GM18502 (cell line): ENCODE measurements at regions not wholly inside any gene's neighbourhood (a gene's known extent, or its start where the extent isn't known, plus 50 kb on each side); places are given as distances from the start of the nearest gene placed in this dataset.
"Not testable (repeated sequence)": the region's sequence is repeated elsewhere in the genome, so short reads cannot be mapped to it uniquely, and the experiment has no call there.

Experiments
- ATAC-seq: cut with Tn5 transposase; IDR thresholded peaks from one replicate; pipeline ENCODE4 v1.9.1; 2021; ENCODE audit warnings: mild to moderate bottlenecking; ENCODE audit not compliant: unreplicated experiment, poor library complexity

- no peak for ATAC-seq
These were observed 232.0 kb upstream of the STT3B start for GRCh38 chr3:31300456-31301443.

- ATAC-seq, result no peak
These were observed 230.4 kb upstream of the STT3B start for GRCh38 chr3:31302343-31302742.

DNA sequence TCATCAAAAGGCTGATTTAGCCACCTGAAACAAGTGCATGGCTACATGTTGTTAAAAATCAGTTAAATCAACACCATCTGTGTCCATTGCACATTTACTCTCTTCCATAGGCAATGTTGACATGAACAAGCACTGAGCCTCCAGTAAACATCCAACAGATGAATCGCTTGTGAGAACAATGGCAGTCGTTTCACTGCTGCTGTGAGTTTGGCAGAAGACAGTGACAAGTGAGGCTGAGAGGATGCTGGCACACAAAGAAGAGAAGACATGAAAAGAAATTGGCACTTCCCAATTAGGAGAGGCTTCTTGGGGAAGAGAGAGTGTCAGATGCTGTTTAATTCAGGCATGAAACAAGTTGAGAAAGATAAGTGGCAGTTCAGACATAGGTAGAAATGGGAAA lies 227.4 kb upstream of the STT3B start:
- no peak for ATAC-seq

DNA sequence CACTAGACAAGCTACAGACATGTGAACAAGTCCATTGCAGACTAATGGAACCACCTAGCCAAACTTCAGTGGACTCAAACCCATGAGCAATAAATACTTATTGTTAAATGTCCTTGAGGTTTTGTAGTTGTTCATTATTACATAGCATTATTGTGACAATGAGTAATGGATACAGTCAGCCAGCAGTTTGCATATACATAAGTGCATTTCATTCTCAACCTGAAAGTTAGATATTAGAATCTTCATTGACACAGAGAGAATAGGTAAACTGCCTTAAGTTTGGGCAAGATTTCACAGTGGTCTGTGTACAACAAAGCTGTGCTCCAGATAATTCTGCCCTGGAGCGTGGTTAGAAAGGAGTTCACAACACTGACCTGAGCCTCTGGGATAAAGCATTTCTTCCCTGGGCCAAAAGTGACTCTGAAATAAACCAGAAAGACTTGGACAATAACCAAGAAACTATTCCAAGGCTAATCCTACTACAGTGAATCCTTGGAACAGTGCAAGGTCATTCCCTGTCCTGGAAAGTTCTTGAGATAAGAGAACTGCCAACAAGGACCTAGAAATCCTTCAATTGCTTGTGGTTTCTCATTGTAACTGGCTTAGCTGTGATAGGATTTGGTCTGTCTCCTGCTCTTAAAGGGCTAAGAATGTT lies 225.5 kb upstream of the STT3B start:
- ATAC-seq, result no peak

DNA sequence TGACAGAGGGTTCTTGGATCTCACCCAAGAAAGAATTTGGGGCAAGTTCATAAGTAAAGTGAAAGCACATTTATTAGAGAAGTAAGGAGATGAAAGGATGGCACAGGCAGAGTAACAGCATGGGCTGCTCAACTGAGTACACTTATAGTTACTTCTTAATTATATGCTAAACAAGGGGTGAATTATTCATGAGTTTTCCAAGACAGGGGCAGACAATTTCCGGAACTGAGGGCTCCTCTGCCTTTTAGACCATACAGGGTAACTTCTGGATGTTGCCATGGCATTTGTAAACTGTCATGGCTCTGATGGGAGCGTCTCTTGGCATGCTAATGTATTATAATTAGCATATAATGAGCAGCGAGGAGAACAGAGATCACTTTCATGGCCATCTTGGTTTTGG lies 221.2 kb upstream of the STT3B start:
- ATAC-seq, result no peak

DNA sequence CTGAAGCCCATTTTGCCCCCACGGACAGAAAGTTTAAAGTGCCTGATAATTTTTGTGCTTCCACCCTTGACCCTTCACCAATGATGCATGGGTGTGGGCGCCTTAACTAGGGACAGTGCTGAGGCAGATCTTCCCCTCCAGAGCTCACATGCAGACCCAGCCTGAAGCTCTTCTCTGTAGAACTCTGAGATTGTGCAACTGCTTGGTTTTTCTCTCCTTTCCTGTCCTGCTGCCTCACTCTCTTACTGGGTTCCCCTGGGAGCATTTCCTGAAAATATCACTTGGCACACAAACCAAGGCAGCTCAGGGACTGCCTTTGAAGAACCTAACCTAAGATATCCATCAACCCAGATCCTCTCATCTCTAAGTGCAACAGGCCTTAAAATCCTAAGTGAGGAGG lies 220.3 kb upstream of the STT3B start:
- ATAC-seq, result no peak

DNA sequence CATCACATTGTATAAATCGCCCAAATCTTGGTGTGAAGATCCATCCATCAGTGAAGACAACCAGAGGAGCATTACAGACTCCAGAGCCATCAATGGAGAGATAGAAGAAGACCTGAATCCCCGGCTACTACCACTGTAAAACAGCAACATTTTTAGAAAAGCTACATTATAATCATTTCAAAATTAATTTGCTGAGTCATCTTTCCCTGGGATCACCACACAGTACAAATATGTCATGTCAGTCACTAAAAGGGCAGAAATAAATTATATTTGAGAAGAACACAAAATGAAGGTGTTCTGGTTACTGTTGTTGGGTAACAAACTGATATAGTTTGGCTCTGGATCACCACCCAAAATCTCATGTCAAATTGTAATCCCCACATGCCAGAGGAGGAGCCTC lies 218.5 kb upstream of the STT3B start:
- ATAC-seq, result no peak

DNA sequence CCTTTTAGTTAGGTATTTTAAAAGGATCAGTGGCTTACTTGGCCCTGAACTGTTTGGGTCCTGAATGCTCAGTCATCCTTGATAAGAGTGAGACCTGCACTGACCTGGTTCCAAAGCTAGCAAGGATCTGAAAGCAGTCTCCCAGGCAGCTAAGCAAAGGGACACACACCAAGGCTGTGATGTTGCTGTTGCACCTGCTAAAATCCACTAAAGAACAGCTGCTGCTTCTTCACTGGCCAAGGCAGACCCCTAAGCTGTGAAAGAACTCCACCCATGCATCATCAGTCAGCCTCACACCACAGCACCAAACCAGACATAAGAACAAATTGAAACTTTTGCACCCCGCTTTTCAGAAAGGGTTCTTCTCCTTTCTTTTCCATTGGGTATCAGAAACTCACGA lies 213.4 kb upstream of the STT3B start:
- no peak for ATAC-seq

- ATAC-seq, result no peak
These were observed 211.1 kb upstream of the STT3B start for GRCh38 chr3:31321620-31322019.

- no peak for ATAC-seq
These were observed 210.3 kb upstream of the STT3B start for GRCh38 chr3:31322460-31322859.

- ATAC-seq, result not testable (repeated sequence)
These were observed 204.8 kb upstream of the STT3B start for GRCh38 chr3:31327826-31328357.

GRCh38 chr3:31331278-31331677 lies 201.4 kb upstream of the STT3B start:
- ATAC-seq, result no peak

GRCh38 chr3:31341130-31341529 lies 191.6 kb upstream of the STT3B start:
- ATAC-seq, result no peak

- no peak for ATAC-seq
These were observed 189.7 kb upstream of the STT3B start for GRCh38 chr3:31343075-31343474.

- ATAC-seq, result no peak
These were observed 187.1 kb upstream of the STT3B start for GRCh38 chr3:31345581-31345980.

DNA sequence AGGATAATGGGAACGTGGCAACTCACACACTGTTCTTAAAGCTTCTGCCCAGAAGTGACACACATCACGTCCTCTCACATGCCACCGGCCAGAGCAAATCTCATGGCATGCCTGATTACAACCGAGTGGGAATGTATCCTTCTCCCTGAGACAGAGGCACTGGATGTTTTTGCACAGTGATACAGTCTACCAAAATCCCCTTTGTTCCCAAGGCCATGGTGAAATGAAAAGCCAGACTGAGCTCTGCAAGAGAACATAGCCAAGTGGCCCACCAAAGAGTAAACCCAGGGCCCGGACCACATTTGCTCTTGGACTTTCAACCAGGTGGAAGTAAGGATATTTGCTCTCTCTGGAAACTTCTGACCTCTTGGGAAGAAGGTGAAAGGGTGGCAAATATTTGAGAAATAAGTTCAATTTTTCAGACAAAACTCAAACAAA lies 186.2 kb upstream of the STT3B start:
- no peak for ATAC-seq

GRCh38 chr3:31349001-31349748 lies 183.6 kb upstream of the STT3B start:
- no peak for ATAC-seq

- ATAC-seq, result no peak
These were observed 182.4 kb upstream of the STT3B start for GRCh38 chr3:31350307-31350706.

DNA sequence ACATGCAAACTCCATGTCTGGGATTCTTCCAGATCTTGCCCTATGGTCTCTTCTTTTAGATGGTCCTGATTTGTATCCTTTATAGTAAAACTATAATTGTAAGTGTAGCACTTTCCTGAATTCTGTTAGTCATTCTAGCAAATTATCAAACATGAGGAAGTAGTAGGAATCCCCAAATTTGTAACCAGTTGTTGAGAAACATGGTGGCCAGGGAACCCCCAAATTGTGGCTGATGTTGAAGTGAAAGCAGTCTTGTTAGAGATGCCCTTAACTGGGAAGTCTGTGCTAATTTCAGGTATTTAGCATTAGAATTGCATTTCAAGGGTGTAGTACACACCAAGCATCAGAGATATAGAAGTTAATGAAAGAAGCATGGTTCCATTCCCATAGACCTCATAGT lies 180.4 kb upstream of the STT3B start:
- no peak for ATAC-seq

DNA sequence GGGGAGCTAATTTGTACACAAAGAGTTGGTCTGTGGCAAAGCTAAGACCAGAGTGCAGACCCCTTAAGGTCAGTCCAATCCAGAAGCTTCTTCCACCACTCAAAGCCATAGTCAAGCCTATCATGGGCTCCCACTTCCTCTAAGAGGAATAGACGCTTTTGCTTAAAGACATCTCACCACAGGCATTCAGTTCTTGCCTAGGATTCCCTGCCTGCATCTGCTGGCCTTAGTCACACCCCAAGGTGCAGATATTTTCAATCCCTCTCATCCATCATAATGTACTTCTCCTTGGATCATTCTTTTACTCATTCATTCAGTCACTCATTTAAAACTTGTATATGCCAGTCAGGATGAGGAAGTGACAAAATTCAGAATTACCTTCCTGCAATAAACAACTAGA lies 179.6 kb upstream of the STT3B start:
- no peak for ATAC-seq

DNA sequence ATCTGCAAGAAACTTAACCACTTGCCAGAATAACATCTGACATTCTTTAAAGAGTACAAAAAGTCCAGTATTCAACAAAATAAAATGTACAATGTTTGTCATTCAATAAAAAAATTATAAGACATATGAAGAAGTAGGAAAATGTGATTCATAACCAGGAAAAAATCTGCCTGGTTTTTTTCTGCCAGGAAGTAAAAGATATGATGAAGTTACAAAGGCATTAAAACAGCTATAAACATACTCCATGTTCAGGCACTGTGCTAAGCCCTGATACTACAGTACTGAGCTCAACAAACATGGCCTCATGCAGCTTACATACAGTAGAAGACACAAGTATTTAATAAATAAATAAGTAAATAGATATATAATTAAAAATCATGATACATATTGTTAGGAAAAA lies 178.4 kb upstream of the STT3B start:
- no peak for ATAC-seq
